AG09309 (cell line): ENCODE measurements at regions not wholly inside any gene's neighbourhood (a gene's known extent, or its start where the extent isn't known, plus 50 kb on each side); places are given as distances from the start of the nearest gene placed in this dataset.
A peak's percentile ranks its signal among the peaks of the same experiment; 100 is the strongest.

ENCODE experiments used
- DNase-seq: peaks from one replicate; pipeline ENCODE4 v3.0.0-alpha.2; 2010; ENCODE audit warnings: low read depth
- H3K4me3 ChIP-seq: 2 replicates; pipeline ENCODE4 v1.5.1; 2011; ENCODE audit warnings: mild to moderate bottlenecking, low read depth, low read length, moderate library complexity; ENCODE audit not compliant: control insufficient read depth
- CTCF ChIP-seq: IDR thresholded peaks from 2 replicates; pipeline ENCODE4 v1.5.1; 2011; ENCODE audit warnings: mild to moderate bottlenecking, low read depth, low read length, inconsistent platforms; ENCODE audit not compliant: insufficient read depth, control insufficient read depth; ENCODE audit errors: missing control alignments

- TF ChIP-seq CTCF: no peak
- no peak overlapping the region for H3K4me3 ChIP-seq
- peak; percentile 80 for DNase-seq
Measured at GRCh38 chr6:140970485-140970884, 1162.2 kb upstream of the GJE1 start.

GRCh38 chr6:140968062-140968461 is 1164.7 kb upstream of the GJE1 start:
- H3K4me3 ChIP-seq: no peak overlapping the region
- no peak for DNase-seq
- no peak for TF ChIP-seq CTCF

GRCh38 chr6:140966676-140967075 is 1166.0 kb upstream of the GJE1 start:
- TF ChIP-seq CTCF: no peak
- H3K4me3 ChIP-seq: no peak overlapping the region
- no peak for DNase-seq

GRCh38 chr6:140960566-140960965 is 1172.2 kb upstream of the GJE1 start:
- no peak overlapping the region for H3K4me3 ChIP-seq
- TF ChIP-seq CTCF: no peak
- DNase-seq: no peak

GRCh38 chr6:140957386-140957785 is 1175.3 kb upstream of the GJE1 start:
- no peak overlapping the region for H3K4me3 ChIP-seq
- TF ChIP-seq CTCF: no peak
- no peak for DNase-seq

GRCh38 chr6:140956571-140957369 is 1176.0 kb upstream of the GJE1 start:
- no peak for DNase-seq
- no peak overlapping the region for H3K4me3 ChIP-seq
- TF ChIP-seq CTCF: no peak
